ENCODE measurements at regions not wholly inside any gene's neighbourhood (a gene's known extent, or its start where the extent isn't known, plus 50 kb on each side); places are given as distances from the start of the nearest gene placed in this dataset.
A peak's percentile ranks its signal among the peaks of the same experiment; 100 is the strongest.

DNA sequence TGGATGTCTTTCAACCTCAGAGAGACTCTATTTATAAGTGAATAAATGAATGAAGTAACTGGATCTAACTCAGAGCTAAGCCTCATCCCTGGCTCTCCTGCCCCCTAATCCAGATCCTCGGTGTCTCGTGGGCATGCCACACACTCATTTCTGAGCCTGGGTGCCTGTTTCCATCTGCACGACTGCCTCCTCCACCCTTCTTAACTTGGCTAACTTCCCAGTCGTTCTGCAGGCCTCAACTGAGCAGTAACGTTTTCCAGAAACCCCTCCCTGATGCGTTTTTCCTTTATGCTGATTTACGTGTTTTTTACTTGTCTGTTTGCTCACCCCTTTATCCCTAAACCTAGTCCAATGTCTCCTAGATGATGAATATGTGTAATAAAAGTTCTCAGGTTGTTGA, 186.9 kb upstream of the HS3ST1 start:
- no peak for TF ChIP-seq CTCF (IDR thresholded peaks at IDR 0.05)
- H3K4me3 ChIP-seq, result no peak overlapping the region
- H3K9ac ChIP-seq (ENCODE audit: low read depth in 2 of 2, low read length in 2 of 2), result no peak overlapping the region
- H3K27me3 ChIP-seq, result no peaks in the 10 kb centered on the region
- no peak overlapping the region for H3K27ac ChIP-seq
- no peaks in the 10 kb centered on the region for H3K36me3 ChIP-seq
- intact Hi-C loops (cut with DNase I), result loop anchor here (10.0 kb wide), 1 partner anchor 51 kb away; no protein-coding TSS in a partner anchor
- H3K9me3 ChIP-seq, result no peaks in the 10 kb centered on the region
- DNase-seq, result peak; percentile 46
- no peaks in the 10 kb centered on the region for H3K4me1 ChIP-seq

DNA sequence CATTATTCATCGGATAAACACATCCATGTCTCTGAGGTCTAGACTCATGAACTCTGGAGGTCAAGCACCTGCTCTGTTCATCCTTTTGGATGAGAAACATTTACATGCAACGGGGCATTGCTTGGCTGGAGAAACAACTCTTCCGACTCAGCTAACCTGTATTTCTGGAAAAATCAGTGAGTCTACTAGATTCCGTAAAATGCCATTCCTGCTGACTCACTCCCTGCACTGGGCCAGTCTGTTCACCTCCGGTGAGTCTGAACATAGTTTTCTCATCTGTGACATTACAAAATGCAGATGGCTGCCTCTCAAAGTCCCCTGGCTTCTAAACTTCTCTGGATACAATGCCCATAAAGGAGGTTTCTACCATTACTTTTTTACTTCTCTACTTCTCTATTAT, 185.7 kb upstream of the HS3ST1 start:
- intact Hi-C loops (cut with DNase I), result loop anchor here (10.0 kb wide), 1 partner anchor 50 kb away; no protein-coding TSS in a partner anchor

GRCh38 chr4:11611868-11612267, 183.2 kb upstream of the HS3ST1 start:
- Histone ChIP-seq H3K27ac (no peak overlapping the region), H3K36me3 (no peaks in the 10 kb centered on the region), H3K27me3 (no peaks in the 10 kb centered on the region), H3K9ac (ENCODE audit: low read depth in 2 of 2, low read length in 2 of 2) (no peak overlapping the region), H3K9me3 (no peaks in the 10 kb centered on the region), H3K4me1 (no peaks in the 10 kb centered on the region), H3K4me3 (no peak overlapping the region)
- intact Hi-C loops (cut with DNase I), result loop anchor here (10.0 kb wide), 1 partner anchor 47 kb away; no protein-coding TSS in a partner anchor
- TF ChIP-seq CTCF (IDR thresholded peaks at IDR 0.05), result no peak
- no peak for DNase-seq

More for the DNA sequence above, 185.7 kb upstream of the HS3ST1 start:
- TF ChIP-seq CTCF (IDR thresholded peaks at IDR 0.05), result no peak
- no peak for DNase-seq
- Histone ChIP-seq H3K4me3 (no peak overlapping the region), H3K9ac (ENCODE audit: low read depth in 2 of 2, low read length in 2 of 2) (no peak overlapping the region), H3K36me3 (no peaks in the 10 kb centered on the region), H3K4me1 (no peaks in the 10 kb centered on the region), H3K27me3 (no peaks in the 10 kb centered on the region), H3K9me3 (no peaks in the 10 kb centered on the region), H3K27ac (no peak overlapping the region)

DNA sequence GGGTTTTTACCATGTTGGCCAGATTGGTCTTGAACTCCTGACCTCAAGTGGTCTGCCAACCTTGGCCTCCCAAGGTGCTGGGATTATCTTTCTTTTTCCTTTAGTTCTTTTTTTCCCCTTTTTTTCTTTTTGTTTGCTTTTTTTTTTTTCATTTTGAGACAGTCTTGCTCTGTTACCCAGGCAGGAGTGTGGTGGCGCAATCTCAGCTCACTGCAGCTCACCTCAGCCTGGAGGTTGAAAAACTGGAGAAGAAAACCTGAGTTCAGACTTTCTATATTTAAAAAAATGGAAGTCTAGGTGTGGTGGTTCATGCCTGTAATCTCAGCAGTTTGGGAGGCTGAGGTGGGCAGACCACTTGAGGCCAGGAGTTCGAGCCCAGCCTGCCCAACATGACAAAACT, 181.1 kb upstream of the HS3ST1 start:
- H3K9me3 ChIP-seq, result no peaks in the 10 kb centered on the region
- H3K4me3 ChIP-seq, result no peak overlapping the region
- intact Hi-C loops (cut with DNase I), result loop anchor here (10.0 kb wide), 1 partner anchor 45 kb away; no protein-coding TSS in a partner anchor
- no peak overlapping the region for H3K27ac ChIP-seq
- TF ChIP-seq CTCF (IDR thresholded peaks at IDR 0.05), result no peak
- H3K4me1 ChIP-seq, result no peaks in the 10 kb centered on the region
- no peaks in the 10 kb centered on the region for H3K36me3 ChIP-seq
- DNase-seq, result no peak
- no peak overlapping the region for H3K9ac ChIP-seq (ENCODE audit: low read depth in 2 of 2, low read length in 2 of 2)
- H3K27me3 ChIP-seq, result no peaks in the 10 kb centered on the region

DNA sequence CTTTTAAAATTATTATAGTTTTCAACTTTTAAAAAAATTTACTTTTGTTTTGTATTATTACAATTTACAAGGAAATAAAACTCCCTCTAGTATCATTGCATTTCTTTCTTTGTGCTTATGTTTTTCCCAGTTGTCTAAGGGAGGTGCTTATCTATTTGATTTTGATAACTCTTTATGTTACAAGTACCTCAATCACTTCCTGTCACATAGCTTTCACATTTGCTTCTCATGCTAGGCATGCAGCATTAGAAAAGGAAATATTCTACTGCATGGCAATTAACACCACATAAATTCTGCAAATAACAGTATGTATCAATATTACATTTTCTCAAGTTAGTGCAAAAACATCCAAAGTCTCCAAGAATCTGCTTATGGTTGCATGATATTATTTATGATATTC, 180.3 kb upstream of the HS3ST1 start:
- TF ChIP-seq CTCF (IDR thresholded peaks at IDR 0.05), result no peak
- Histone ChIP-seq H3K9ac (ENCODE audit: low read depth in 2 of 2, low read length in 2 of 2) (no peak overlapping the region), H3K4me3 (no peak overlapping the region), H3K9me3 (no peaks in the 10 kb centered on the region), H3K4me1 (no peaks in the 10 kb centered on the region), H3K27me3 (no peaks in the 10 kb centered on the region), H3K36me3 (no peaks in the 10 kb centered on the region), H3K27ac (no peak overlapping the region)
- intact Hi-C loops (cut with DNase I), result no loop called here
- DNase-seq, result no peak

Measured in colonic mucosa (tissue), 4 donors.